CD14-positive monocyte (primary cell): ENCODE measurements at regions not wholly inside any gene's neighbourhood (a gene's known extent, or its start where the extent isn't known, plus 50 kb on each side); places are given as distances from the start of the nearest gene placed in this dataset.

Experiments
- DNase-seq, 3 donors: peaks; one replicate each; pipeline ENCODE4 v3.0.0-alpha.2; 2011 to 2022
- H2AFZ ChIP-seq: 2 replicates; pipeline ENCODE4 v1.6.0; 2012; ENCODE audit warnings: mild to moderate bottlenecking, low read depth, low read length, inconsistent platforms; ENCODE audit not compliant: insufficient read depth, poor library complexity, severe bottlenecking
- H3K27ac ChIP-seq, 2 donors: 1 replicate in 1 of 2; 2 replicates in 1 of 2; pipeline ENCODE4 v1.5.1; 2012 to 2013; ENCODE audit warnings: low read length in 2 of 2, control low read depth in 1 of 2, inconsistent platforms in 1 of 2, low read depth in 1 of 2, mild to moderate bottlenecking in 1 of 2
- H3K27me3 ChIP-seq, 2 donors: one replicate each; pipeline versions ENCODE4 v1.6.0 to v1.6.1; 2011 to 2013; ENCODE audit warnings: low read length in 2 of 2; ENCODE audit not compliant: control insufficient read depth in 2 of 2, insufficient read depth in 2 of 2
- H3K36me3 ChIP-seq, 2 donors: replicated peaks in 1 of 2; 1 replicate in 1 of 2; 2 replicates in 1 of 2; pipeline versions ENCODE4 v1.5.1 to v1.6.1; 2012 to 2013; ENCODE audit warnings: low read length in 2 of 2, control low read depth in 1 of 2, inconsistent platforms in 1 of 2, mild to moderate bottlenecking in 1 of 2; ENCODE audit not compliant: insufficient read depth in 2 of 2, control insufficient read depth in 1 of 2
- H3K4me1 ChIP-seq, 2 donors: 1 replicate in 1 of 2; 2 replicates in 1 of 2; pipeline versions ENCODE4 v1.5.1 to v1.6.1; 2012 to 2013; ENCODE audit warnings: low read length in 2 of 2, control low read depth in 1 of 2, inconsistent platforms in 1 of 2, mild to moderate bottlenecking in 1 of 2, moderate library complexity in 1 of 2; ENCODE audit not compliant: insufficient read depth in 2 of 2, control insufficient read depth in 1 of 2
- H3K4me2 ChIP-seq: replicated peaks from 2 replicates; pipeline ENCODE3; 2012; ENCODE audit warnings: low read length, moderate library complexity, mild to moderate bottlenecking; ENCODE audit not compliant: poor library complexity, severe bottlenecking; ENCODE audit errors: extremely low read depth
- H3K4me3 ChIP-seq, 3 experiments: fragments of 200-600 bp in 1 of 3; sonication (generic) in 1 of 3; replicated peaks in 1 of 3; 1 replicate in 2 of 3; 2 replicates in 1 of 3; pipeline ENCODE4 v1.5.1; 2011 to 2013; ENCODE audit warnings: low read length in 3 of 3, mild to moderate bottlenecking in 3 of 3, control low read depth in 2 of 3, low read depth in 2 of 3, inconsistent platforms in 1 of 3, moderate library complexity in 1 of 3
- H3K79me2 ChIP-seq: 2 replicates; pipeline ENCODE4 v1.6.0; 2012; ENCODE audit warnings: mild to moderate bottlenecking, control low read depth, inconsistent platforms, low read length, moderate library complexity; ENCODE audit not compliant: insufficient read depth
- H3K9ac ChIP-seq: 2 replicates; pipeline ENCODE4 v1.6.0; 2017; ENCODE audit warnings: low read length, mild to moderate bottlenecking; ENCODE audit not compliant: insufficient read depth, poor library complexity, severe bottlenecking
- H3K9me3 ChIP-seq, 2 donors: replicated peaks in 1 of 2; 1 replicate in 1 of 2; 2 replicates in 1 of 2; pipeline versions ENCODE4 v1.5.1 to v1.6.1; 2012 to 2013; ENCODE audit warnings: low read length in 2 of 2, control low read depth in 1 of 2; ENCODE audit not compliant: control insufficient read depth in 1 of 2, insufficient read depth in 1 of 2
- H4K20me1 ChIP-seq: 2 replicates; pipeline ENCODE4 v1.6.0; 2012; ENCODE audit warnings: mild to moderate bottlenecking, low read length, control low read depth, moderate library complexity; ENCODE audit not compliant: insufficient read depth
- H3K27ac Mint-ChIP-seq, 7 donors: one replicate each; pipeline ENCODE4 v1.8.0; 2020; ENCODE audit warnings: mild to moderate bottlenecking in 7 of 7, mixed read lengths in 7 of 7, moderate library complexity in 6 of 7, inconsistent platforms in 2 of 7
- H3K27me3 Mint-ChIP-seq, 3 donors: one replicate each; pipeline ENCODE4 v1.8.0; 2021 to 2022; ENCODE audit warnings: low read depth in 3 of 3, mild to moderate bottlenecking in 3 of 3, mixed read lengths in 3 of 3, moderate library complexity in 3 of 3, inconsistent platforms in 1 of 3
- H3K36me3 Mint-ChIP-seq, 2 donors: one replicate each; pipeline ENCODE4 v1.8.0; 2020; ENCODE audit warnings: mixed read lengths in 2 of 2, inconsistent platforms in 1 of 2, mild to moderate bottlenecking in 1 of 2
- H3K4me1 Mint-ChIP-seq: one replicate; pipeline ENCODE4 v1.8.0; 2020; ENCODE audit warnings: mild to moderate bottlenecking, mixed read lengths
- H3K4me3 Mint-ChIP-seq, 2 donors: one replicate each; pipeline ENCODE4 v1.8.0; 2020; ENCODE audit warnings: mild to moderate bottlenecking in 2 of 2, mixed read lengths in 2 of 2, moderate library complexity in 1 of 2
- H3K9me3 Mint-ChIP-seq, 7 donors: one replicate each; pipeline ENCODE4 v1.8.0; 2020 to 2022; ENCODE audit warnings: mixed read lengths in 7 of 7, mild to moderate bottlenecking in 6 of 7, moderate library complexity in 6 of 7, inconsistent platforms in 2 of 7
- CTCF ChIP-seq: fragments of 200-600 bp; IDR thresholded peaks from one replicate; pipeline ENCODE4 v1.8.0; 2022; ENCODE audit warnings: antibody characterized with exemption, mild to moderate bottlenecking
- WGBS: methylation state at CpG from one replicate; pipeline ENCODE4 v1.1.5; 2013; ENCODE audit warnings: missing lambda C conversion rate; ENCODE audit not compliant: insufficient coverage; 5-methylcytosine and 5-hydroxymethylcytosine counted together
- intact Hi-C, 2 donors: fragments of 100-400 bp; cut with micrococcal nuclease; formaldehyde crosslinking; loops; one replicate each; pipeline versions ENCODE4 v1.15.0 to v1.15.1; 2023

DNA sequence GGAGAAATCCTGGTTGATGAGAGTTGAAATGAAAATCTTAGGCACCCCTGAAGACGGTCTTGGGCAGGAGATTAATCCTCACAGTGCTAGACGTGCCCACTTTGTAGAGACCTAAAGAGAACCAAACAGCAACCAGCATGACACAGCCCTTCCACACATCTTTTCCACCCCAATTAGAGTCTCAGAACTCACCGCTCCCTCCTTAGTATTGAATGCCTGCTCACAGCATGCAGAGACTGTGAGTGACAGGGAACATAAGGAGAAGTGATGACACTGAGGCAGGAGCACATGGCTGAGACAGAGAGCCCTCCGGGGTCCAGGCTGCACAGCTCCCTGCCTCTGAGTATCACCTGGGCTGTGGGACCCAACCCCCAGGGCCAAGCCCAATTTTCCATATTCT, 367.6 kb downstream of the EIPR1 start:
- H3K9me3 ChIP-seq: peaks cover 0 to 5% of the 10 kb centered on the region in 2 donors
- no peaks in the 10 kb centered on the region for H3K36me3 ChIP-seq
- H3K27me3 Mint-ChIP-seq: peaks cover 0 to 2% (median 2%) of the 10 kb centered on the region in 3 donors
- no peaks in the 10 kb centered on the region for H3K79me2 ChIP-seq
- no peak for DNase-seq
- no peaks in the 10 kb centered on the region for H3K4me1 ChIP-seq
- no peak overlapping the region for H2AFZ ChIP-seq
- peaks cover 0 to 8% (median 5%) of the 10 kb centered on the region in 7 donors for H3K9me3 Mint-ChIP-seq
- no peak overlapping the region for H3K27ac ChIP-seq
- no peak overlapping the region for H3K4me3 Mint-ChIP-seq
- H3K4me2 ChIP-seq: no peak overlapping the region
- intact Hi-C loops: no loop called here
- no peak overlapping the region for H3K9ac ChIP-seq
- no peak for TF ChIP-seq CTCF
- H3K36me3 Mint-ChIP-seq: no peaks in the 10 kb centered on the region
- no peak overlapping the region for H3K4me3 ChIP-seq
- WGBS: 100% methylated on average over 2 of the region's 4 CpGs
- H3K4me1 Mint-ChIP-seq: no peaks in the 10 kb centered on the region
- no peaks in the 10 kb centered on the region for H4K20me1 ChIP-seq
- no peak overlapping the region for H3K27ac Mint-ChIP-seq
- H3K27me3 ChIP-seq: no peaks in the 10 kb centered on the region

- H3K4me1 ChIP-seq: no peaks in the 10 kb centered on the region
- no peaks in the 10 kb centered on the region for H3K79me2 ChIP-seq
- H3K36me3 ChIP-seq: no peaks in the 10 kb centered on the region
- Mint-ChIP-seq H3K36me3 (no peaks in the 10 kb centered on the region), H3K4me3 (no peak overlapping the region), H3K27ac (no peak overlapping the region), H3K9me3 (peaks cover 0 to 8% (median 5%) of the 10 kb centered on the region in 7 donors), H3K27me3 (peaks cover 2 to 3% (median 2%) of the 10 kb centered on the region in 3 donors), H3K4me1 (no peaks in the 10 kb centered on the region)
- H3K27ac ChIP-seq: no peak overlapping the region
- H3K9ac ChIP-seq: no peak overlapping the region
- peaks cover 0 to 5% of the 10 kb centered on the region in 2 donors for H3K9me3 ChIP-seq
- no peaks in the 10 kb centered on the region for H3K27me3 ChIP-seq
- WGBS: 93% methylated on average over 6 of the region's 7 CpGs
- H4K20me1 ChIP-seq: no peaks in the 10 kb centered on the region
- no peak overlapping the region for H2AFZ ChIP-seq
- intact Hi-C loops: no loop called here
- no peak overlapping the region for H3K4me3 ChIP-seq
- TF ChIP-seq CTCF: no peak
- DNase-seq: no peak
- no peak overlapping the region for H3K4me2 ChIP-seq
Observed at GRCh38 chr2:3009483-3009882, 368.1 kb downstream of the EIPR1 start.
